NCI-H1694 treated with DMSO at 0.1 percent for 48 hours (cell line): ENCODE measurements at regions not wholly inside any gene's neighbourhood (a gene's known extent, or its start where the extent isn't known, plus 50 kb on each side); places are given as distances from the start of the nearest gene placed in this dataset.

Experiments used
- DNase-seq: peaks from one replicate; lab custom pipeline; 2025; lab: John Stamatoyannopoulos, UW

GRCh38 chr18:78677483-78678317 lies 301.9 kb upstream of the SALL3 start:
- DNase-seq = no peak

GRCh38 chr18:78678318-78678695 lies 301.3 kb upstream of the SALL3 start:
- no peak for DNase-seq

GRCh38 chr18:78679031-78679430 lies 300.6 kb upstream of the SALL3 start:
- DNase-seq = no peak

GRCh38 chr18:78679613-78680260 lies 299.9 kb upstream of the SALL3 start:
- no peak for DNase-seq

DNA sequence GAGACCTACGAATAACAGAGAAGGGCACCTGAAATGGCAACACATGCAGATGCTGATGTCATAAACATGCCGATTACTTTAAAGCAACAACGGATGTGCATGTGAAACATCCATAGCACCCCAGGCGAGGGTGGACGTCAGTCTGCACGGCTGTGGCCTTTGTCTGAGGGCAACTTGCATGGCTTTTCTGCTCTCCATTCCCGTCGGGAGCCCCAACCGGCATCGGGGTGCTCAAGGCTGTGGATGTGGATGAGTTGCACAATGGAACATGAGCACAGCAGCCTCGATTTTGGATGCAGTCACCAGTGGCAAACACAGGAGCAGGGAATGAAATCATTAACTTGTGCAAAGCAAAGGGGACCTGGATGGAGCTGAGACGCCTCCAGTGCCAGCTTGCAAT lies 298.2 kb upstream of the SALL3 start:
- no peak for DNase-seq

DNA sequence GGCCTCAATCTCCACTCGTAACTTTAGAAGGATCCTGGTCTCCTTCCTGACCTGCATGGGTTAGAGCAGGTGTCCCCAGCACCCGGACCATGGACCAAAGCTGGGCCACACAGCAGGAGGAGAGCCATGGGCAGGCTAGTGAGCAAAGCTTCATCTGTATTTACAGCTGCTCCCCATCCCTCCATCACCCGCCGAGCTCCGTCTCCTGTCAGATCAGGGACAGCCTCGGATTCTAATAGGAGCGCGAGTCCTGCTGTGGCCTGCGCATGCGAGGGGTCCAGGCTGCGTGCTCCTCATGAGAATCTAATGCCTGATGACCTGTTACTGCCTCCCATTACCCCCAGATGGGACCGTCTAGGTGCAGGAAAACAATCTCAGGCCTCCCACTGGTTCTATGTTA lies 297.7 kb upstream of the SALL3 start:
- no peak for DNase-seq

DNA sequence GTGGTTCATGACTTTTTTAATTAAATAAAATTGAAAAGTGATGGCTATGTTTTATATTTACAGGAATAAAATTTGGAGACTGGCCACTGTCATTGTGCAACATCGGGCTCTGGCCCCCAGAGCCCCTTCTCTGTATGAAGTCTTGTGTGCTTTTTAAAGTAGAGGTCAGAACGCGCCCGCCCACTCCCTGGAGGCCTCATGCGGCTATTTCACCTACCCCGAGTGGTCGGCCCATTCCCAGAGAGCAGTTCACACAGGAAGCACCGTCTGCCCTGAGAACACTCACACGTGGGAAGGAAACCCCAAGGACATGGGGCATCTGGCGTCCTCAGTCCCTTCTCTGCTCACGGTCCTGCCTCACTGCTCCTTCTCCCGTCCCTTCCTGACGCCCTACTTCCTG lies 296.9 kb upstream of the SALL3 start:
- DNase-seq = no peak

DNA sequence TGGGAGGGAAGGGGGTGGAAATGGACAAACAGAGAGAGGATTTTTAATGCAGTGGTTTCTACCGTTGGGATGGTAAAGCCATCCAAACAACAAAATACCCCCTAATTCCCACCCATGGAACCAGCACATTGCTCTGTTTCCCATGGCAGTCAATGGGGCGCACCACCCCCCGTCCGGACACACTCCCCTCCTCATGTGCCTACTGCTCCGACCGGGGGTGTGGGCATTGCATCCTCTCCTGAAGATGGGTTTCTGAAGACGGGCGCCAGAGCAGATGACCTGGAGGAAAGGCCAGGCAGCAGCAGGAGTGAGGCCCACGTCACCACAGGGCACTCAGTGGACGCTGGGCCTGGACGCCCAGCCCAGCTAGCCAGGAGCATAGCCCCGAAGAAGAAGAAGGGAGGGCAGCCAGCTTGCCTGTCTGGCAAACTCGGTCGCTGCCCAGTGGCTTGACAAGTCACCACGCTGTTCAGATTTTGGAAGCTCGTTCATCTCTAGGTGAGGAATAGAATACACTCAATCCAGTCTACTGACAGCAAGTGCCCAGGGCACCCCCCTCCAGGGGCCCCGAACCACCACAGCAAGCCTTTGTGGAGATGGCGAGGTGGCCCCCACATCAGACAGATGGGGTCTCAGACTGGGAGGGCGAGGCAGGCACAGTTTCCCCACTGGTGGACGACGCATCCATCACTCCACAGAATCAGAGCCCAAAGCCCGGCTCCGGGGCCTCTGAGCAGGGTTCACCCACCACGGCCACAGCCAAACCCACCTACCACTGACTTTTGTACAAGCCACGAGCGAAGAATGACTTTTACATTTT lies 296.2 kb upstream of the SALL3 start:
- DNase-seq = no peak

- DNase-seq = no peak
These were observed 294.2 kb upstream of the SALL3 start for GRCh38 chr18:78685250-78685979.

- DNase-seq = no peak
These were observed 293.6 kb upstream of the SALL3 start for GRCh38 chr18:78685980-78686530.

DNA sequence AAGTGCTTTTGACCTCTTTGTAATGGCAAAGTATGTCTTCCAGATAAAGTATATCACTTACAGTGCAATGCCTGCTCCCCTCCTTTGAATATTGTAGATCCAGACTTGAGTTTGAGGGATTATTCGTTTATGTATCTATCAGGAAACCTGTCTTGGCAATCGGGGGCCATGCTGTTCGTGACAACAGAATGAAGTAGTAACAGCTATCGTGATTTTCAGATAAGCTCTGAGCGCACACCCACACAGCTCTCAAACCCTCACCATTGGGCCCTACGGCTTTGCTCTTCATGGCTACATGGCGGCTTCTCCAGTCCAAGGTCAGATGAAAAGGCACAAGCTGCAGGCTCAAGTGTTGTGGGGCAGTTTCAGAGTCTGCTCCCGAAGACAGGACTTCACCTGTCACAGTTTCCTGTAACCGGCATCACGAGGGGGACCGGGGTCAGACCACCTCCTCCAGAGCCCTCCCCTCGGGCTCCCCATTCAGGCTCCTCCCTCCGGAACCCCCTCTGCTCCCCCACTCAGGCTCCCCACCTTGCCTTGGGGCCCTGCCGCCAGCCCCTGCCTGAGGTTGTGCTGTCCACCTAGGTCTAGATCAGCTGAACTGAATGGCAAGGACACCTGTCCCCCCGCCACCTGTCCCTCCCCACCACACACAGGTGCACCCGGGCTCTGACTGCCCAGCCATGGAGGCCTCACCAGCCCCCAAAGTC lies 292.5 kb upstream of the SALL3 start:
- no peak for DNase-seq

DNA sequence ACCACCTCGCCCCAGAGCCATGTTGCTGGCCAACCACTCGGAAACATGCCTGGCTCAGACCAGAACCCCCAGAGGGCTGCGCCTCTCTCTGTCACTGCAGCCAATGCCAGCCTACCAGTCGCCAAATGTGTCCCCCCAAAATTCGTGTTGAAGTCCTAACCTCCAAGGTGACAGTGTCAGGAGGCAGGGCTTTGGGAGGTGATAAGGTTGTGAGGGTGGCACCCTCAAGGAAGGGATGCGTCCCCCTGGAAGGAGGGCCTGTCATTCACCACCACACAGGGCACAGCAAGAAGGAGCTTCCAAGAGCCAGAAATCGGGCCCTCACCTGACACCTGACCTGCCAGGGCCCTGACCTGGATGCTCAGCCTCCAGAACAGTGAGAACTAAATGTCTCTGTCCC lies 291.9 kb upstream of the SALL3 start:
- no peak for DNase-seq

GRCh38 chr18:78688249-78688648 lies 291.4 kb upstream of the SALL3 start:
- no peak for DNase-seq

DNA sequence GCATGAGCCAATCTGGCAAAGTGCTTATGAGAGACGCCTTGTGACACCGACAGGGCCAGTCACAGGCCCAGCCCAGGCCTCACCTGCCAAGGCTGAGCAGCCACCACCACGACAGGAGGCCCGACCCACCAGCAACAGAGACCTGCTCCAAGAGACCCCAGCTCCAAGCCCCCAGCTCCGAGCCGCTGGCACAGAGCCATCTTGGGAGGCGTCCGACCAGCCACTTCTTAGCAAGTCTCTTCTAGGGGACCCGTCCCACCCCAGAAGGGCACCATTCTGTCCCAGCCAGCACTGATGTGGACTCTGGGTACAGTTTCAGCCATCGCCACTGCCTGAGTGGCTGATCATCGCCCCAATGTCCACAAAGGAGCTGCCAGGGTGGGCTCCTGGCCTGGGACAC lies 290.7 kb upstream of the SALL3 start:
- no peak for DNase-seq

- DNase-seq = no peak
These were observed 290.0 kb upstream of the SALL3 start for GRCh38 chr18:78689606-78690005.

DNA sequence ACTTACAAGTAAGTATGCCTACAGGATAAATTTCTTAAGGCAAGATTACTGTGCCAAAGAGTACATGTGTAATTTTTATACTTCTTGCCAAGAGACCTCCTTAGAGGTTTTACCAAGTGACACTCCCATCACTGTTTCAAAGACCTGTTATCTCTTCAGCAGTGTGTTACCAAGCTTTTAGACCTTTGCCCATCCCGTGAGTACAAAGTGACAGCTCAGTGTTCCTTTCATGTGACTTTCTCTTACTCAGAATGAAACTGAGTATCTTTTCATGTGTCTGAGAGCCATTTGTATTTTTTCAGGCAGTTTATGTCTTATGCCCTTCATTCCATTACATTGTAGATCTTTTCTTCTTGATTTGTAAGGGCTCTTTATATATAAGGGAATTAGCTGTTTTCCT lies 287.5 kb upstream of the SALL3 start:
- no peak for DNase-seq

DNA sequence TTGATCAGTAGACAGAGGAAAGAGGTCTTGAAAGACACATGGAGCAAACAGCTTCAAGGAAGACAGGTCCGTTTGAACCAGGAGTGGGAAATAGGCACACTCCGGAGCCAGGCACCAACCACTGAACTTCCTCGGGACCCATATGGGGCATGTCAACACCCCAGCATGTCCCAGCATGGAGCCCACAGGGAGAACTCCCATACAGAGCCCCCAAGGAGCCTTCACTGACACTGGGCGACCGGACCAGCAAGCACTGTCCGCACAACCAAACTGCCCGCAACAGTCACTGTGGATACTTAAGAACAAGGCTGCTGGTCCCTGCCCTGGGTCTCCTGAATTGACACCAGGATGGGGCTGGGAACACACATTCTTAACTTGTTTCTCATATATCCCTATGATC lies 286.2 kb upstream of the SALL3 start:
- no peak for DNase-seq

DNA sequence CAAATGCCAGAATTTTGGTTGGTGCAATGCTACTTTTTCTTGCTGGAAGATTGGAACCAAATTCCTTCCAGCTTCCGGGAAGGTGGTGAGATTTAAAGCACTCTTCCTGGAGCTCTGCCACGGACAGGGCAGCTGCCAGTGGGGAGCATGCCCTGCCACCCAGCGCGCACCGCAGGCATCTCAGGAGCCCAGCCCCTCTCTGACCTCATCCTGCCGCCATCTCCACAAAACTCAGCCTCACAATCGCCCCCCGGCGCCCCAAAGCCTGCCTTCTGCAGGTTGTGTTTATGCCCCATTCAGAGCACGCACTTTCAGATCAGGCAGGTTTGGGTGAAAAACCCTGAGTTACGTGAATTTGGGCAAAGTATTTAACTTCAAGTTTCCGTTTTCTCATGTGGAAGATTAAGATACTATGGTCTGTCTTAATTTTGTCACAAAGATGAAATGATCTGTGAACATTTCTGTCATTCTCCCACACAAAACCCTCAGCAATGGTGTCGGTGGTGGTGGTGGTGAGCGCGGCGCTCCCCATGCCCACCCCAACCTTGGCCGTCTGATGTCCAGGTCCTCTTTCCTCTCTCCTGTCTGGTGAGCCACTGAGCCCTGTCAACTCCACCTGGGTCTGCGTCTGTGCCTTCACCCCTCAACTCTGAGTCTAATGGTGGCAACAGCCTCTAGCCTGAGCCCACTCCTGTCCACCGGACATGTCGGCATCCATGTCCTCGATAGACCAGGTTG lies 282.8 kb upstream of the SALL3 start:
- DNase-seq = no peak

- DNase-seq = no peak
These were observed 282.2 kb upstream of the SALL3 start for GRCh38 chr18:78697446-78697845.

DNA sequence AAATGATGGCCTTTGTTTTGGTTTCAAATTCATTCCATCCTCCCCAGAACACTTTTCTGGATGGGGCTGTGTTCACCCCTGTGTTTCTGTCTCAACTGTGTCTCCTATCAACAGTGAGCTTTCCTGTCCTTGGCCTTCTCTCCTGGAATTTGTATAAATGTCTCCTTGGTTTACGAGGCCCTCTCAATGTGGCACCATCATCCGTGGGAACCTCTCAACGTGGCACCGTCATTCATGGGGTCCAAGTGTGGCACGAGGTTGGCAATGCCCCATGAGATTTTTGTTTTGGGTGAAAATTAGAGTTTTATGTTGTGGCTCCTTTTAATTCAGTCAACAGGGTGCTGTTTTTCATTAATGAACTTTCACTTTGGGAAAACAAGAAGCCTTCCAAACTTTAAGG lies 280.7 kb upstream of the SALL3 start:
- no peak for DNase-seq

DNA sequence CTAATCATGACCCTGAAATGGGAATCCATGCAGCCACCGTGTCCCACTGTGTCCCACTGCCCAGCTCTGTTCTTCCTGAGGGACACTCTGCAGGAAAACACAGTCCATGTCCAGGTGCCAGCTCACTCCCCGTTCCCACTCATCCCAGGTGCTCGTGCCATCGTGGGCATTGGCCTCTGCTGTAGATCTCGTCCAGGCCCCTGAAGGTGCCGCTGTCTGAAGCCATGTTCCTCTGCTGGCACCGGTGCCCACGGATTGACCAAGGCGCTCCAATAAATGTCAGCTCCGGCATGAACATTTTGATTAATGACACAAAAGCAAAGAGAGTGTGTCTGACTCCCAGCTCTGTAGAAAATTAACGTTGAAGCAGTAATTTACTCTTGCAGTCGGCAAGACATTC lies 280.1 kb upstream of the SALL3 start:
- DNase-seq = no peak
